ENCODE measurements at regions not wholly inside any gene's neighbourhood (a gene's known extent, or its start where the extent isn't known, plus 50 kb on each side); places are given as distances from the start of the nearest gene placed in this dataset.
"Not testable (repeated sequence)": the region's sequence is repeated elsewhere in the genome, so short reads cannot be mapped to it uniquely, and the experiment has no call there.

- DNase-seq = no peak
Observed at GRCh38 chr12:87233671-87234070, 795.5 kb downstream of the C12orf50 start.

GRCh38 chr12:87231818-87232217 lies 797.4 kb downstream of the C12orf50 start:
- no peak for DNase-seq

GRCh38 chr12:87230441-87230840 lies 798.8 kb downstream of the C12orf50 start:
- no peak for DNase-seq

GRCh38 chr12:87227162-87227561 lies 802.0 kb downstream of the C12orf50 start:
- no peak for DNase-seq

- DNase-seq = no peak
Observed at GRCh38 chr12:87217491-87217890, 811.7 kb downstream of the C12orf50 start.

- DNase-seq = no peak
Observed at GRCh38 chr12:87216436-87216835, 812.8 kb downstream of the C12orf50 start.

GRCh38 chr12:87202189-87202588 lies 827.0 kb downstream of the C12orf50 start:
- no peak for DNase-seq

- DNase-seq = no peak
Observed at GRCh38 chr12:87201598-87201997, 827.6 kb downstream of the C12orf50 start.

GRCh38 chr12:87200289-87200979 lies 828.8 kb downstream of the C12orf50 start:
- DNase-seq = no peak

GRCh38 chr12:87198181-87198580 lies 831.0 kb downstream of the C12orf50 start:
- DNase-seq = no peak

- no peak for DNase-seq
Observed at GRCh38 chr12:87196321-87196720, 832.9 kb downstream of the C12orf50 start.

- DNase-seq = not testable (repeated sequence)
Observed at GRCh38 chr12:87194389-87194788, 834.8 kb downstream of the C12orf50 start.

GRCh38 chr12:87185367-87185766 lies 843.8 kb downstream of the C12orf50 start:
- DNase-seq = no peak

- DNase-seq = no peak
Observed at GRCh38 chr12:87182696-87183233, 846.4 kb downstream of the C12orf50 start.

- DNase-seq = no peak
Observed at GRCh38 chr12:87171356-87171755, 857.8 kb downstream of the C12orf50 start.

- DNase-seq = no peak
Observed at GRCh38 chr12:87169010-87169409, 860.2 kb downstream of the C12orf50 start.

GRCh38 chr12:87165733-87166375 lies 863.3 kb downstream of the C12orf50 start:
- DNase-seq = no peak

GRCh38 chr12:87163122-87163521 lies 866.1 kb downstream of the C12orf50 start:
- no peak for DNase-seq

GRCh38 chr12:87160848-87161601 lies 868.2 kb downstream of the C12orf50 start:
- DNase-seq = no peak

GRCh38 chr12:87157791-87158190 lies 871.4 kb downstream of the C12orf50 start:
- no peak for DNase-seq

- no peak for DNase-seq
Observed at GRCh38 chr12:87155621-87156020, 873.6 kb downstream of the C12orf50 start.

GRCh38 chr12:87152841-87153528 lies 876.2 kb downstream of the C12orf50 start:
- no peak for DNase-seq

- DNase-seq = no peak
Observed at GRCh38 chr12:87152075-87152474, 877.1 kb downstream of the C12orf50 start.
